ENCODE measurements at regions not wholly inside any gene's neighbourhood (a gene's known extent, or its start where the extent isn't known, plus 50 kb on each side); places are given as distances from the start of the nearest gene placed in this dataset.
A peak's percentile ranks its signal among the peaks of the same experiment; 100 is the strongest.
"Not testable (repeated sequence)": the region's sequence is repeated elsewhere in the genome, so short reads cannot be mapped to it uniquely, and the experiment has no call there.

GRCh38 chr13:28607187-28607955 lies 51.6 kb upstream of the POMP start:
- peak; percentile 19 for DNase-seq (ENCODE audit: low read depth)
- in situ Hi-C loops (cut with HindIII; ENCODE audit: low pct_unique_long_range_greater_than_20kb, low sequenced_read_pairs), result no loop called here

- in situ Hi-C loops (cut with HindIII; ENCODE audit: low pct_unique_long_range_greater_than_20kb, low sequenced_read_pairs), result no loop called here
- DNase-seq (ENCODE audit: low read depth), result no peak
Measured at GRCh38 chr13:28606466-28606865, 52.5 kb upstream of the POMP start.

- in situ Hi-C loops (cut with HindIII; ENCODE audit: low pct_unique_long_range_greater_than_20kb, low sequenced_read_pairs); DNase-seq (ENCODE audit: low read depth): not testable (repeated sequence)
Measured at GRCh38 chr13:28605147-28605546, 53.8 kb upstream of the POMP start.

- in situ Hi-C loops (cut with HindIII; ENCODE audit: low pct_unique_long_range_greater_than_20kb, low sequenced_read_pairs), result no loop called here
- no peak for DNase-seq (ENCODE audit: low read depth)
Measured at GRCh38 chr13:28603043-28603664, 55.8 kb upstream of the POMP start.

- in situ Hi-C loops (cut with HindIII; ENCODE audit: low pct_unique_long_range_greater_than_20kb, low sequenced_read_pairs), result no loop called here
- DNase-seq (ENCODE audit: low read depth), result no peak
Measured at GRCh38 chr13:28602580-28602979, 56.4 kb upstream of the POMP start.

GRCh38 chr13:28601581-28601980 lies 57.3 kb upstream of the POMP start:
- in situ Hi-C loops (cut with HindIII; ENCODE audit: low pct_unique_long_range_greater_than_20kb, low sequenced_read_pairs), result no loop called here
- DNase-seq (ENCODE audit: low read depth), result no peak

- in situ Hi-C loops (cut with HindIII; ENCODE audit: low pct_unique_long_range_greater_than_20kb, low sequenced_read_pairs), result no loop called here
- DNase-seq (ENCODE audit: low read depth), result no peak
Measured at GRCh38 chr13:28597641-28598040, 61.3 kb upstream of the POMP start.

GRCh38 chr13:28590461-28590860 lies 68.5 kb upstream of the POMP start:
- in situ Hi-C loops (cut with HindIII; ENCODE audit: low pct_unique_long_range_greater_than_20kb, low sequenced_read_pairs), result no loop called here
- DNase-seq (ENCODE audit: low read depth), result no peak

- in situ Hi-C loops (cut with HindIII; ENCODE audit: low pct_unique_long_range_greater_than_20kb, low sequenced_read_pairs), result no loop called here
Measured at GRCh38 chr13:28588296-28588695, 70.6 kb upstream of the POMP start.

GRCh38 chr13:28587174-28587540 lies 71.8 kb upstream of the POMP start:
- DNase-seq (ENCODE audit: low read depth), result no peak
- in situ Hi-C loops (cut with HindIII; ENCODE audit: low pct_unique_long_range_greater_than_20kb, low sequenced_read_pairs), result no loop called here

More at GRCh38 chr13:28588296-28588695, 70.6 kb upstream of the POMP start:
- no peak for DNase-seq (ENCODE audit: low read depth)

GRCh38 chr13:28586439-28587173 lies 72.3 kb upstream of the POMP start:
- in situ Hi-C loops (cut with HindIII; ENCODE audit: low pct_unique_long_range_greater_than_20kb, low sequenced_read_pairs), result no loop called here
- no peak for DNase-seq (ENCODE audit: low read depth)

GRCh38 chr13:28585561-28585960 lies 73.4 kb upstream of the POMP start:
- DNase-seq (ENCODE audit: low read depth), result no peak
- in situ Hi-C loops (cut with HindIII; ENCODE audit: low pct_unique_long_range_greater_than_20kb, low sequenced_read_pairs), result no loop called here

GRCh38 chr13:28584873-28585381 lies 74.0 kb upstream of the POMP start:
- no peak for DNase-seq (ENCODE audit: low read depth)
- in situ Hi-C loops (cut with HindIII; ENCODE audit: low pct_unique_long_range_greater_than_20kb, low sequenced_read_pairs), result no loop called here

GRCh38 chr13:28583651-28584091 lies 75.3 kb upstream of the POMP start:
- in situ Hi-C loops (cut with HindIII; ENCODE audit: low pct_unique_long_range_greater_than_20kb, low sequenced_read_pairs), result no loop called here
- DNase-seq (ENCODE audit: low read depth), result no peak

GRCh38 chr13:28582892-28583240 lies 76.1 kb upstream of the POMP start:
- in situ Hi-C loops (cut with HindIII; ENCODE audit: low pct_unique_long_range_greater_than_20kb, low sequenced_read_pairs), result no loop called here
- no peak for DNase-seq (ENCODE audit: low read depth)

- in situ Hi-C loops (cut with HindIII; ENCODE audit: low pct_unique_long_range_greater_than_20kb, low sequenced_read_pairs), result no loop called here
- no peak for DNase-seq (ENCODE audit: low read depth)
Measured at GRCh38 chr13:28582225-28582891, 76.6 kb upstream of the POMP start.

GRCh38 chr13:28581451-28581850 lies 77.5 kb upstream of the POMP start:
- no peak for DNase-seq (ENCODE audit: low read depth)
- in situ Hi-C loops (cut with HindIII; ENCODE audit: low pct_unique_long_range_greater_than_20kb, low sequenced_read_pairs), result no loop called here

GRCh38 chr13:28579736-28580135 lies 79.2 kb upstream of the POMP start:
- no peak for DNase-seq (ENCODE audit: low read depth)
- in situ Hi-C loops (cut with HindIII; ENCODE audit: low pct_unique_long_range_greater_than_20kb, low sequenced_read_pairs), result no loop called here

GRCh38 chr13:28579322-28579721 lies 79.6 kb upstream of the POMP start:
- DNase-seq (ENCODE audit: low read depth), result peak; percentile 7
- in situ Hi-C loops (cut with HindIII; ENCODE audit: low pct_unique_long_range_greater_than_20kb, low sequenced_read_pairs), result no loop called here
